Muscle of leg (tissue), 3 donors: ENCODE measurements at regions not wholly inside any gene's neighbourhood (a gene's known extent, or its start where the extent isn't known, plus 50 kb on each side); places are given as distances from the start of the nearest gene placed in this dataset.

ENCODE experiments used
- DNase-seq: peaks from one replicate; pipeline ENCODE4 v3.0.0; 2013
- H3K27ac ChIP-seq: one replicate; pipeline ENCODE4 v1.5.1; 2013; ENCODE audit warnings: mild to moderate bottlenecking, low read length, control low read depth
- H3K27me3 ChIP-seq: one replicate; pipeline ENCODE4 v1.6.1; 2013; ENCODE audit warnings: low read length; ENCODE audit not compliant: control insufficient read depth, insufficient read depth
- H3K36me3 ChIP-seq: one replicate; pipeline ENCODE4 v1.6.1; 2013; ENCODE audit warnings: low read length; ENCODE audit not compliant: control insufficient read depth, insufficient read depth
- H3K4me1 ChIP-seq: one replicate; pipeline ENCODE4 v1.6.1; 2013; ENCODE audit warnings: low read length; ENCODE audit not compliant: control insufficient read depth, insufficient read depth
- H3K4me3 ChIP-seq: one replicate; pipeline ENCODE4 v1.5.1; 2013; ENCODE audit warnings: low read length, control low read depth
- H3K9me3 ChIP-seq: replicated peaks from 2 replicates; pipeline ENCODE4 v1.6.1; 2013; ENCODE audit warnings: low read depth, low read length; ENCODE audit not compliant: control insufficient read depth
- WGBS: methylation state at CpG from one replicate; pipeline ENCODE4 v1.1.5; 2013; ENCODE audit warnings: missing lambda C conversion rate; ENCODE audit not compliant: insufficient coverage; 5-methylcytosine and 5-hydroxymethylcytosine counted together

DNA sequence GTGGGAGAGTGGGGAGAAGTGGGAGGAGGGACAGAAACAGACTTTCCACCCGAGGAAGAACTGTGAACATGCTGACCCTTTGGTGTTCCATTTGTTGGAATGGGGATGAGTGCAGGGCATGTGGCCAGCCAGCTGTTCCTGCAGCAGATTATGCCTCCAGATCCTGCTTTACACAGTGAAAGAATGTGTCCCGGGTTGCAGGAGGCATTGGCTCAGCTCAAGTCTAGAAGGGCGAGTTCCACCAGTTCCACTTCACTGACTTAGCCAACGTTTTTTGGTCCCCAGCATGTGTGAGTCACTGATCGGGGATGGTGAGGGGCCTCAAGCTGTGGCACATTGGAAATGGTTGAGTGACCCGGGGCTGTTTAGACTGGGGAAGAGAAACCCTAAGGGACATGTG is 307.0 kb upstream of the ROPN1 start:
- peak; percentile 67 for DNase-seq
- WGBS: 21% methylated on average over 3 of the region's 6 CpGs
- H3K27ac ChIP-seq: no peak overlapping the region

DNA sequence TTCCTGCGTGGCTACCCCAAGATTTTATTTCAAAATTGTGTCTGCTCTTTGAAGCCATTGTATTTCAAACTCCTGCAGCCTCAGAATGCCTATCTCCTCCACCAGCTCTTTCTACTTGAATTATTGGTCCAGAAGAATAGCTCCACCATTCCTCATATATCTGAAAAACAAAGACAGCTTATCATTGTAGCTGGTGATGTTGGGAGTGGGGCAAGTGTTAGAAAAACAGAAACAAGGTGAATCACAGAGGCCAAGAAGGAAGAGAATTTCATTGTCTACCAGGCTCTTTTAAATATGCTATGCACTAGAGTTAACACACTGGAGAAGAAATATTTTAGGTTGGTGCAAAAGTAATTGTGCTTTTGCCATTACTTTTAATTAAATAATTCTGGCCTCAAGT is 307.9 kb upstream of the ROPN1 start:
- DNase-seq: no peak
- 90% methylated on average over 1 of the region's 1 CpG for WGBS

More for the DNA sequence above, 307.0 kb upstream of the ROPN1 start:
- Histone ChIP-seq H3K4me1 (peaks cover 23% of the 10 kb centered on the region), H3K9me3 (no peaks in the 10 kb centered on the region), H3K4me3 (no peak overlapping the region), H3K27me3 (no peaks in the 10 kb centered on the region), H3K36me3 (no peaks in the 10 kb centered on the region)

DNA sequence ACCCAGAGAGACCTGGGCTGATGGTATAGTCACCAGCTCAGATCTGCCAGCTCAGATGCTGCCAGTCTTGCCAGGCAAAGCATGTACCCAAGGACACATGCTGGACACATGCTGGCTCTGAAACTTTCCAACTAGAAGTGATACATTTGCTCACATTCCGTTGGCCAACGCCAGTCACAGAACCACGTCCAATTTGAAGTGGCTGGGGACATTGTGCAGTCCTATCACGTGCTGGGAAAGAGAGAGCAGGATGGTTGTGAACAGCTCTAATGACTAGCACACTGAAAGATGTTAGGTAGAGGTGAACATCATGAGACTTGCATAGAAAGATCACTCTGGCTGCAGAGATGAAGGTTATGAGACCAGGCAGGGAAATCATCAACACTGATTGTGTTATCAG is 308.5 kb upstream of the ROPN1 start:
- Histone ChIP-seq H3K27ac (no peak overlapping the region), H3K36me3 (no peaks in the 10 kb centered on the region), H3K9me3 (no peaks in the 10 kb centered on the region), H3K27me3 (no peaks in the 10 kb centered on the region), H3K4me3 (no peak overlapping the region), H3K4me1 (peaks cover 23% of the 10 kb centered on the region)
- WGBS: 95% methylated on average over 4 of the region's 4 CpGs
- no peak for DNase-seq

More for the DNA sequence above, 307.9 kb upstream of the ROPN1 start:
- Histone ChIP-seq H3K9me3 (no peaks in the 10 kb centered on the region), H3K4me1 (peaks cover 23% of the 10 kb centered on the region), H3K36me3 (no peaks in the 10 kb centered on the region), H3K27ac (no peak overlapping the region), H3K4me3 (no peak overlapping the region), H3K27me3 (no peaks in the 10 kb centered on the region)

DNA sequence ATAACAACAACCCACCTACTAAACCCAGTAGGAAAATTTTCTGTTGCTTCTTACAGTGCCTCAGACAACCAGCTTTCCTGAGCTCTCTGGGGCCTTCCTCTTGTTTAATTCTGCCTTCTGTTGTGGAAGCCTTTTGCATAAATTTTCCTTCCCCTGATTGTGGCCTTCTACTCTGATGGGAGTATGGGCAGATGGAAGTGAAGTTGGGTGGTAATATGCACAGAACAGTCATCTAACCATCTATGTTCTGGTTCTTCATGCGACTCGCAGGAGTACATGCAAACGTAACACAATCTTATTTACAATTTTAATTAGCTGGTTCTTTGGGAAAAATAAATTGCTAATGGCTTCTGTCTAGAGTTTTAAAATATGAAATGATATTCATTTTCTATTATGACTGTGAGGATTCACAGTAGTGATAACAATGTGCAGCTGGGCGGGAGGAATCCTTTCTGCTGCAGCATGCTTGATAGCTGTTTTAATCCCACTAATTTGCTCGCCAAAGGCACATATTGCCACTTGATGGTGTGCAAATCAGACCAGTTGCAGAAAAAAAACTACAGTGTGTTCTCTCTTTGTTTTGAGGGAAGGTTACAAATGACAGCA is 311.5 kb upstream of the ROPN1 start:
- Histone ChIP-seq H3K9me3 (peaks cover 8% of the 10 kb centered on the region), H3K4me1 (peaks cover 9% of the 10 kb centered on the region), H3K4me3 (no peak overlapping the region), H3K36me3 (no peaks in the 10 kb centered on the region), H3K27ac (no peak overlapping the region), H3K27me3 (no peaks in the 10 kb centered on the region)
- WGBS: 94% methylated on average over 2 of the region's 5 CpGs
- DNase-seq: no peak

DNA sequence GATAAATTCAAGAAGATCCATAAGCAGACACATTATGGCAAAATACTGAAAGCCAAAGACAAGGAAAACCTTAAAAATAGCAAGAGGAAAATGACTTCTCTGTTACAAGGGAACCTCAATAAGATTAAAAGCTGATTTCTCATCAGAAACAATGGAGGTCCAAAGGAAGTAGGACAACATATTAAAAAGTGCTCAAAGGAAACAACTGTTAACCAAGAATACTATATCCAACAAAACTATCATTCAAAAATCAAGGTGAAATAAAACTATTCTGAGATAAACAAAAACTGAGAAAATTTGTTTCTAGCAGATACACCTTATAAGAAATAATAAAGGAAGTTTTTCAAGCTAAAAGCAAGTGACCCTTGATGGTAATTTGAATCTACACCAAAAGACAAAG is 314.7 kb upstream of the ROPN1 start:
- Histone ChIP-seq H3K9me3 (peaks cover 8% of the 10 kb centered on the region), H3K36me3 (no peaks in the 10 kb centered on the region), H3K4me3 (no peak overlapping the region), H3K27me3 (no peaks in the 10 kb centered on the region), H3K27ac (no peak overlapping the region), H3K4me1 (no peaks in the 10 kb centered on the region)
- no peak for DNase-seq

DNA sequence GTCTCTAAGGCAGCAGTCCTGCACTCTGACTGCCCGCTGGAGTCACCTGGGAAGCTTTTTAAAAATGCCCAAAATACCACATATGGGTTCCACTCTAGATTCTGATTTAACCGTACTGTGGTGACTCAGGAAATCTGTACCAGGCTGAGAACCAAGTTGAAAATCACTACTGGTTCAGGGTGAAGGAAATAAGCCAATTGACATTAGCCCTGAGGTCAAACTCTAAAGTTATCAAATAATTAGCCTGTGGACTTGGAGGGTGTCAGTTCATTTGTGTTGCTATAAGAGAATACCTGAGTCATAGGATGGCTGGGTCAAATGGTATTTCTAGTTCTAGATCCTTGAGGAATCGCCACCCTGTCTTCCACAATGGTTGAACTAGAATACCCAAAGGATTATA is 321.7 kb upstream of the ROPN1 start:
- H3K27ac ChIP-seq: no peak overlapping the region
- H3K4me1 ChIP-seq: no peaks in the 10 kb centered on the region
- no peak overlapping the region for H3K4me3 ChIP-seq
- 100% methylated on average over 1 of the region's 3 CpGs for WGBS
- DNase-seq: no peak
- no peaks in the 10 kb centered on the region for H3K9me3 ChIP-seq
- no peaks in the 10 kb centered on the region for H3K27me3 ChIP-seq
- no peaks in the 10 kb centered on the region for H3K36me3 ChIP-seq

DNA sequence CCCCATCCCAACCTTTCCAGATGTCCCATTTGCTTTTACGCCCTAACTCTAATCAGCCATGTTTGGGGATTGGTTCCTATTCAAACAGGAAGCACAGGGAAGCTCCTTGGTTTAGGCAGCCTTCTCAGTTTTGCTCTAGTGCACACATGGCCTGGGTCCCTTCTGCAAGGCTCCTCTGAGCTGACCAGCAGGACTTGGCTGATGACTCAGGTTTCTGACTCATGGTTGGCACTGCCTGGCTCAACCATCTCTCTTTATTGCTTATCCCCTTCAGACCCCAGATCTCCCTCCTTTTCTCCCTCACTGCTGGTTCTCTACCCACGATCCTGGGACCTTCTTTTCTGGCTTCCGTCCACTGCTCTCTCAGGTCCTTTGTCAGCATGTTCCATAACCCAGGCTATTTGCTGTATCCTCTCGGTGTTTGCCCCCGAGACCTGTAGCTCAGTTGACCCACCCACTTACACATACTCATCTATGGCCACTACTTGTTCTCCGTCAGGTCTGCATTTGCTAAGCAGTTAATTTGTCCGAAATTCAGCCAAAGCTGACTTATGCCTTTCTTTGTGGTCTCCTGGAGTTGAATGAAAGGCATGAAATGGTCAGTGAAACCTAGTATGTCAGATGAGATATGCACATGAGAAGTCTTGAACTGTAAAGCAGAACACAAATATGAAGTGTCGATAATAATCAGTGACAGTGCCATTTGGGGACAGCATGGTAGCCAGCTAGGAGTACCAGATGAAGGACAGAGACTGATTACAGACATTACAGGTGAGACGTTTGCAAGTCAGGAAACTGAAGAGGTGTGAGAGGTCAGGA is 323.5 kb upstream of the ROPN1 start:
- no peak for DNase-seq
- no peaks in the 10 kb centered on the region for H3K4me1 ChIP-seq
- H3K36me3 ChIP-seq: no peaks in the 10 kb centered on the region
- H3K4me3 ChIP-seq: no peak overlapping the region
- no peaks in the 10 kb centered on the region for H3K27me3 ChIP-seq
- no peaks in the 10 kb centered on the region for H3K9me3 ChIP-seq
- no peak overlapping the region for H3K27ac ChIP-seq
- 68% methylated on average over 8 of the region's 9 CpGs for WGBS

DNA sequence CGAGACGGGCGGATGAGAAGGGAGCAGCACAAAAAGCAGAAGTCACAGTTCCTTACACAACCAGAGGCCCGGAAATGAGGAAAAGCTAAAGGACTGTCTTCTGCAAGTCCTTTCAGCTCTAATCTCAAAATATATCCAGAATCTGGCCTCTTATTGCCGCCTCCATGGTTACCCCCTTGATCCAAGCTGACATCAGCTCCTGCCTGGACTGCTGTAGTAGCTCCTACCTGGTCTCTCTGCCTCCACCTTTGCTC is 324.0 kb upstream of the ROPN1 start:
- H3K4me1 ChIP-seq: no peaks in the 10 kb centered on the region
- WGBS: 92% methylated on average over 5 of the region's 5 CpGs
- no peak overlapping the region for H3K4me3 ChIP-seq
- H3K9me3 ChIP-seq: no peaks in the 10 kb centered on the region
- no peak for DNase-seq
- no peaks in the 10 kb centered on the region for H3K36me3 ChIP-seq
- no peaks in the 10 kb centered on the region for H3K27me3 ChIP-seq
- H3K27ac ChIP-seq: no peak overlapping the region

DNA sequence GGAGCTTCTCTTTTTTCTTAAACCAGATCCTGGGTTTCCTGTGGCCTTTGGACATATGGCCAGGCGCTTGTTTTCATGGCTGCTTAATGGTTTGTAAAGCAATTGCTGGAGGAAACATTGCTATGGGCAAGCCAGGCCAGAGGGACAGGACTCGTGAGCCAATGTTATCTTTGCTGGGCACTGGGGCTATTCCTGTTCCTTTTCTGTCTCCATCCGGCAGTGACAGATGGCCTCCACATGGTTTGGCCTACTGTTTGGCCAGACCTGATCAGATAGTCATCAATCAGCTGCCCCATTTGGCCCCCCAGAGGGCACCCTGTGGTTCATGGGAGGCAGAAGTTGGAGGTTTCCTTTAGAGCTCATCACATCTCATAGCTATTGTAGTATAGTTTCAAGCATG is 326.1 kb upstream of the ROPN1 start:
- 75% methylated on average over 2 of the region's 3 CpGs for WGBS
- Histone ChIP-seq H3K36me3 (no peaks in the 10 kb centered on the region), H3K4me3 (no peak overlapping the region), H3K27me3 (no peaks in the 10 kb centered on the region), H3K27ac (no peak overlapping the region), H3K4me1 (no peaks in the 10 kb centered on the region), H3K9me3 (no peaks in the 10 kb centered on the region)
- DNase-seq: no peak

DNA sequence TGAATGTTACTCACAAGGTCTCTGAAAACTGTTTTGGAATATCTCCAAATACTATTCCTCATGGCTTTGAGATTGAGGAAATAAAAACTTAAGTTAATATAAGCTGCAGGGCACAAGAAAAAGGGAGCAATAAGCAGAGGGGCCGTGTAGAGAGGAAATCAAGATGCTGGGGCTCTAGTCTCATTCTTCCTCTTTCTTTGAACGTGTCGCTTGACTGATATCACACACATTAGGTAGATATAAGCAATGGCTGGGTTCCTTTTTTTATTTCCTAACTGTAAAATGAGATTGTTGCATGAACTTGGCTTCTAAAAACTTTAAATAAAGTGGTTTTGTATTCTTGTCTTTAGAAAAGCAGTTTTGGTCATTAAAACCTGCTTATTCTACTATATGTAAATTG is 326.7 kb upstream of the ROPN1 start:
- Histone ChIP-seq H3K36me3 (no peaks in the 10 kb centered on the region), H3K4me3 (no peak overlapping the region), H3K4me1 (no peaks in the 10 kb centered on the region), H3K9me3 (no peaks in the 10 kb centered on the region), H3K27me3 (no peaks in the 10 kb centered on the region), H3K27ac (no peak overlapping the region)
- DNase-seq: peak; percentile 17
- WGBS: 0% methylated on average over 1 of the region's 3 CpGs

DNA sequence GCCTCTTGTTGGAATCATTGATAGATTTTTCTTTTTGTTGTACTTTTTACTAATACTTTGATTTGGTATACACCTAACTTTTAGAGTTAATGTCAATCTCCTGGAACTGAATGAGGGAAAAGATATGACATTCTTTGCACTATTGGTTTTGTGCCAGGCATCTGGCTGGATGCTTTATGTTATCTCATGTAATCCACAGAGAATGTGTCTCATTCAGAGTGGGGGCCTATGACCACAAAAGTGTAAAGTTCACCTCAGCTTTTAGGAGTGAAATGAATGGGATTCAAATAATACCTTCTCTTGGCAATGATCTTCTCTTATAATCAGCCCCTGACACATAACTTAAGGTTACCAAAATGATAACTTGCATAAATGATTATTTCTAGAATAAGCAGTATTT is 329.1 kb upstream of the ROPN1 start:
- Histone ChIP-seq H3K4me1 (no peaks in the 10 kb centered on the region), H3K27ac (no peak overlapping the region), H3K27me3 (no peaks in the 10 kb centered on the region), H3K4me3 (no peak overlapping the region), H3K36me3 (no peaks in the 10 kb centered on the region), H3K9me3 (no peaks in the 10 kb centered on the region)
- DNase-seq: no peak
